Vagina (tissue), 2 donors: ENCODE measurements at regions not wholly inside any gene's neighbourhood (a gene's known extent, or its start where the extent isn't known, plus 50 kb on each side); places are given as distances from the start of the nearest gene placed in this dataset.

Source experiments
- DNase-seq, 2 donors: peaks; one replicate each; pipeline ENCODE4 v3.0.0-alpha.2; 2017; ENCODE audit errors: extremely low spot score in 2 of 2
- H3K27ac ChIP-seq: fragments of 200-600 bp; sonication (generic); one replicate; pipeline ENCODE4 v1.5.1; 2019
- H3K27me3 ChIP-seq: fragments of 200-600 bp; sonication (generic); one replicate; pipeline ENCODE4 v1.5.1; 2019
- H3K36me3 ChIP-seq, 2 donors: fragments of 200-600 bp; sonication (generic); one replicate each; pipeline ENCODE4 v1.5.1; 2017 to 2019
- H3K4me1 ChIP-seq: fragments of 200-600 bp; sonication (generic); one replicate; pipeline ENCODE4 v1.5.1; 2019
- H3K4me3 ChIP-seq, 2 donors: fragments of 200-600 bp; sonication (generic); 1 replicate in 1 of 2; 2 replicates in 1 of 2; pipeline ENCODE4 v1.5.1; 2016 to 2019
- H3K9me3 ChIP-seq: fragments of 200-600 bp; sonication (generic); one replicate; pipeline ENCODE4 v1.5.1; 2019
- POLR2A ChIP-seq, 2 donors: fragments of 450-650 bp; IDR thresholded peaks; one replicate each; pipeline ENCODE4 v1.6.1; 2017; ENCODE audit warnings: antibody characterized with exemption in 2 of 2, mild to moderate bottlenecking in 2 of 2, moderate library complexity in 2 of 2
- POLR2AphosphoS5 ChIP-seq, 2 donors: sonication (generic); formaldehyde crosslinking; IDR thresholded peaks; one replicate each; pipeline ENCODE4 v1.9.0; 2017; ENCODE audit warnings: antibody characterized with exemption in 2 of 2, mild to moderate bottlenecking in 2 of 2, low read depth in 1 of 2; ENCODE audit not compliant: insufficient read depth in 1 of 2
- intact Hi-C: fragments of 100-400 bp; cut with DNase I; formaldehyde crosslinking; loops from one replicate; pipeline ENCODE4 v1.15.1; 2023
- TF ChIP-seq, protein P1 (sequence below), 3 experiments: fragments of 450-650 bp in 2 of 3; fragments of 200-600 bp in 1 of 3; sonication (generic) in 1 of 3; IDR thresholded peaks; one replicate each; pipeline ENCODE4 v1.5.1; 2017 to 2019; ENCODE audit warnings: antibody characterized with exemption in 3 of 3, mild to moderate bottlenecking in 2 of 3, moderate library complexity in 2 of 3

DNA sequence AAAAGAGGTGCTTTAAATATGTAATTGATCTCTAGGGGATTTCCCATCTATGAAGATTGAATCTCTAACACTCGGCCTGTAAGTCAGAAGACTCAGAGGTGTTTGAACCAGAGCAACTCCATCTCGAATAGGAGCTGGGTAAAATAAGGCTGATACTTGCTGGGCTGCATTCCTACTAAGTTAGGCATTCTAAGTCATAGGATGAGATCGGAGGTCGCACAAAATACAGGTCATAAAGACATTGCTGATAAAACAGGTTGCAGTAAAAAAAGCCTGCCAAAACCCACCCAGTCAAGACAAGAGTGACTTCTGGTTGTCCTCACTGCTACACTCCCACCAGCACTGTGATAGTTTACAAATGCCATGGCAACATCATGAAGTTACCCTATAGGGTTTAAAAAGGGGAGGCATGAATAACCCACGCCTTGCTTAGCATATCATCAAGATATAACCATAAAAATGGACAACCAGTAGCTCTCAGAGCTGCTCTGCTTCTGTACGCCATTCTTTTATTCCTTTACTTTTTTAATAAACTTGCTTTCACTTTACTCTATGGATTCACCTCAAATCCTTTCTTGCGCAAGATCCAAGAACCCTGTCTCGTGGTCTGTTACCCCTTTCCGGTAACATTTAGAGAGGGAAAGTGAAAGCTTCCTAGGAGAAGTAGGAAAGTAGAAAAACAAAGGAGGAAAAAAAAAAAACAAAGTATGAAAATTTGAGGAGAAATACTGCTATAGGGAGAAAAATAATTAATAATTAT is 129.7 kb upstream of the PHACTR1 start:
- no peak overlapping the region for H3K4me3 ChIP-seq
- no peaks in the 10 kb centered on the region for H3K9me3 ChIP-seq
- no peaks in the 10 kb centered on the region for H3K27me3 ChIP-seq
- intact Hi-C loops: no loop called here
- H3K36me3 ChIP-seq: no peaks in the 10 kb centered on the region
- DNase-seq: no peak
- no peak for TF ChIP-seq POLR2AphosphoS5 (IDR thresholded peaks at IDR 0.05; ENCODE audit: insufficient read depth in 1 of 2, low read depth in 1 of 2)
- TF ChIP-seq POLR2A (IDR thresholded peaks at IDR 0.05): no peak
- TF ChIP-seq, protein P1, sequence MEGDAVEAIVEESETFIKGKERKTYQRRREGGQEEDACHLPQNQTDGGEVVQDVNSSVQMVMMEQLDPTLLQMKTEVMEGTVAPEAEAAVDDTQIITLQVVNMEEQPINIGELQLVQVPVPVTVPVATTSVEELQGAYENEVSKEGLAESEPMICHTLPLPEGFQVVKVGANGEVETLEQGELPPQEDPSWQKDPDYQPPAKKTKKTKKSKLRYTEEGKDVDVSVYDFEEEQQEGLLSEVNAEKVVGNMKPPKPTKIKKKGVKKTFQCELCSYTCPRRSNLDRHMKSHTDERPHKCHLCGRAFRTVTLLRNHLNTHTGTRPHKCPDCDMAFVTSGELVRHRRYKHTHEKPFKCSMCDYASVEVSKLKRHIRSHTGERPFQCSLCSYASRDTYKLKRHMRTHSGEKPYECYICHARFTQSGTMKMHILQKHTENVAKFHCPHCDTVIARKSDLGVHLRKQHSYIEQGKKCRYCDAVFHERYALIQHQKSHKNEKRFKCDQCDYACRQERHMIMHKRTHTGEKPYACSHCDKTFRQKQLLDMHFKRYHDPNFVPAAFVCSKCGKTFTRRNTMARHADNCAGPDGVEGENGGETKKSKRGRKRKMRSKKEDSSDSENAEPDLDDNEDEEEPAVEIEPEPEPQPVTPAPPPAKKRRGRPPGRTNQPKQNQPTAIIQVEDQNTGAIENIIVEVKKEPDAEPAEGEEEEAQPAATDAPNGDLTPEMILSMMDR (IDR thresholded peaks at IDR 0.05): no peak
- no peak overlapping the region for H3K27ac ChIP-seq
- H3K4me1 ChIP-seq: no peaks in the 10 kb centered on the region

GRCh38 chr6:12590901-12591300 is 125.7 kb upstream of the PHACTR1 start:
- no peak for TF ChIP-seq POLR2A (IDR thresholded peaks at IDR 0.05)
- no peak for TF ChIP-seq POLR2AphosphoS5 (IDR thresholded peaks at IDR 0.05; ENCODE audit: insufficient read depth in 1 of 2, low read depth in 1 of 2)
- TF ChIP-seq, protein P1 (IDR thresholded peaks at IDR 0.05): no peak
- Histone ChIP-seq H3K4me3 (no peak overlapping the region), H3K27me3 (no peaks in the 10 kb centered on the region), H3K36me3 (no peaks in the 10 kb centered on the region), H3K27ac (no peak overlapping the region), H3K9me3 (no peaks in the 10 kb centered on the region), H3K4me1 (no peaks in the 10 kb centered on the region)
- intact Hi-C loops: no loop called here
- no peak for DNase-seq

DNA sequence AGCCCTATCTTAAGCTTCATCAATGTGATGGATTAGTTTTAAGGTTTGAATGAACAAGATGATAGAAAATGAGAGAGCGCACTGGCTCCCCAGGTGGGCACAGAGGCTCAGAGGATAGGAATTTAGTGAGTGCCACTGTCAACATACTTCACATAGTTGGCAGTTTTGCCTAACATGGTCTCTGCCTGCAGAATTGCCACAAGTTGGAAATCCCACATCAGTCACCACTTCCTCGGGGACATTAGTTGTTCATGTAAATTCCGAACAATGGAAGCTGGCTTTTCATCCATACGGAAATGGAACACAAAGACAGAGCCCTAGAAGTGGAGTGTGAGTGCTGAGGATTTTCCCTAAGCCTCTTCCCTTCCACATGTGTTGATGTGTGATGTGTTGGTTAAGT is 123.9 kb upstream of the PHACTR1 start:
- no peaks in the 10 kb centered on the region for H3K27me3 ChIP-seq
- H3K4me3 ChIP-seq: no peak overlapping the region
- no peaks in the 10 kb centered on the region for H3K9me3 ChIP-seq
- no peak overlapping the region for H3K27ac ChIP-seq
- no peaks in the 10 kb centered on the region for H3K36me3 ChIP-seq
- no peak for TF ChIP-seq POLR2AphosphoS5 (IDR thresholded peaks at IDR 0.05; ENCODE audit: insufficient read depth in 1 of 2, low read depth in 1 of 2)
- no peak for TF ChIP-seq POLR2A (IDR thresholded peaks at IDR 0.05)
- TF ChIP-seq, protein P1 (IDR thresholded peaks at IDR 0.05): no peak
- no peak for DNase-seq
- no peaks in the 10 kb centered on the region for H3K4me1 ChIP-seq
- intact Hi-C loops: no loop called here

DNA sequence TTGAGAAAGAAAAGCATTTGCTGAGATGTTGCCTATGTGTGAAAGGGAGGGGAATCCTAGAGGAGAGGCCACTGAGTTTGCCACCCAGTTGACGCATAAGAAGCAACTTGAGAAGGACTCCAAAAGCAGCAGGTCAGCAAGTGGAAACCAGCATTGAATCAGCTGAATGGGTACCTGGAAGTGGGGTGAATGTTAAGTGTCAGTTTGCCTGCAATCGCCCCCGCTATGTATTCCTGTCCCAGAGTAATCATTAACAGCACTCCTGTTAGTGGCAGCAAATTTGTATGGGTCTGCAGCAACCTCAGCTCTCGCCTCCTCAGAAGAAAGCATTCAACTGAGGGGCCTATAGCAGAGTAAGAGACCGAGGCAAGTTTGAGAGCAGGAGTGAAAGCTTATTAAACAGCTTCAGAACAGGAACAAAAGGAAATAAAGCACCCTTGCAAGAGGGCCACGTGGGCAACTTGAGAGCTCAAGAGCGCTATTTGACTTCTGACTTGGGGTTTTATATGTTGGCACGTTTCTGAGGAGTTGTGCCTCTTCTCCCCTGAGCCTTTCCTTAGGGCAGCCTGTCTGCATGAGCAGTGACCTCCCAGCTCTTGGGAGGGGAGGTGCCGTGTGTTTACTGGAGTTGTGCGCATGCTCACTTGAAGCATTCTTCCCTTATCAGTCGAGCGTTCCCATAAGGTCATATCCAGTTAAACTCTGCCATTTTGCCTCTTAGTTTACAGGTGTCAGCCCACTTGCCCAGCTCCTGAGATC is 122.6 kb upstream of the PHACTR1 start:
- no peak for DNase-seq
- Histone ChIP-seq H3K27me3 (no peaks in the 10 kb centered on the region), H3K9me3 (no peaks in the 10 kb centered on the region), H3K27ac (no peak overlapping the region), H3K4me1 (no peaks in the 10 kb centered on the region), H3K4me3 (no peak overlapping the region), H3K36me3 (no peaks in the 10 kb centered on the region)
- TF ChIP-seq POLR2AphosphoS5 (IDR thresholded peaks at IDR 0.05; ENCODE audit: insufficient read depth in 1 of 2, low read depth in 1 of 2) (no peak), POLR2A (IDR thresholded peaks at IDR 0.05) (no peak)
- TF ChIP-seq, protein P1 (IDR thresholded peaks at IDR 0.05): no peak
- intact Hi-C loops: no loop called here

DNA sequence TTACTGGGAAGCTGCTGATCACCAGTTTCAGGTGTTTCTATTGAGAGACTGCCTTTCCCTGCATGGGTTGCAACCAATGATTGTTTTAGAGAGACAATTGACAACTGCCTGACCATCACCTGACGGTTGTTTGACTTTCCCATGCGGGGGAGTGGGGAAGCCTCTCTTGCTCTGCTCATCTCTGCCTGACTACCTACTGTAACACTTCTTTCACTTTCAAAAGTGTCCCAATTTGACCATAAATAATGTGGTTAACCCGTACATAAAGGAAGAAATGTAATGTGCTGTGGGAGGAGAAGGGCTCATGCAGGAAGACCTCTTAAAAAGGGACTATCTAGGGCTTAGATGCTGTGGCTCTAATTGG is 122.1 kb upstream of the PHACTR1 start:
- TF ChIP-seq POLR2AphosphoS5 (IDR thresholded peaks at IDR 0.05; ENCODE audit: insufficient read depth in 1 of 2, low read depth in 1 of 2) (no peak), POLR2A (IDR thresholded peaks at IDR 0.05) (no peak)
- Histone ChIP-seq H3K4me1 (no peaks in the 10 kb centered on the region), H3K27ac (no peak overlapping the region), H3K9me3 (no peaks in the 10 kb centered on the region), H3K36me3 (no peaks in the 10 kb centered on the region), H3K27me3 (no peaks in the 10 kb centered on the region), H3K4me3 (no peak overlapping the region)
- intact Hi-C loops: no loop called here
- no peak for DNase-seq
